IgD-negative memory B cell (primary cell): ENCODE measurements at regions not wholly inside any gene's neighbourhood (a gene's known extent, or its start where the extent isn't known, plus 50 kb on each side); places are given as distances from the start of the nearest gene placed in this dataset.

ENCODE experiments used
- H3K27ac Mint-ChIP-seq, 3 donors: one replicate each; pipeline ENCODE4 v1.8.0; 2020 to 2022; ENCODE audit warnings: mild to moderate bottlenecking in 3 of 3, mixed read lengths in 3 of 3, moderate library complexity in 1 of 3
- H3K27me3 Mint-ChIP-seq: one replicate; pipeline ENCODE4 v1.8.0; 2021; ENCODE audit warnings: mixed read lengths
- H3K36me3 Mint-ChIP-seq: one replicate; pipeline ENCODE4 v1.8.0; 2020; ENCODE audit warnings: mild to moderate bottlenecking, mixed read lengths
- H3K4me1 Mint-ChIP-seq, 3 donors: one replicate each; pipeline ENCODE4 v1.8.0; 2020 to 2022; ENCODE audit warnings: mixed read lengths in 3 of 3, mild to moderate bottlenecking in 1 of 3
- H3K4me3 Mint-ChIP-seq, 4 donors: one replicate each; pipeline ENCODE4 v1.8.0; 2020 to 2022; ENCODE audit warnings: mild to moderate bottlenecking in 4 of 4, mixed read lengths in 4 of 4, moderate library complexity in 3 of 4
- H3K9me3 Mint-ChIP-seq, 3 donors: one replicate each; pipeline ENCODE4 v1.8.0; 2020 to 2021; ENCODE audit warnings: mixed read lengths in 3 of 3, mild to moderate bottlenecking in 1 of 3

DNA sequence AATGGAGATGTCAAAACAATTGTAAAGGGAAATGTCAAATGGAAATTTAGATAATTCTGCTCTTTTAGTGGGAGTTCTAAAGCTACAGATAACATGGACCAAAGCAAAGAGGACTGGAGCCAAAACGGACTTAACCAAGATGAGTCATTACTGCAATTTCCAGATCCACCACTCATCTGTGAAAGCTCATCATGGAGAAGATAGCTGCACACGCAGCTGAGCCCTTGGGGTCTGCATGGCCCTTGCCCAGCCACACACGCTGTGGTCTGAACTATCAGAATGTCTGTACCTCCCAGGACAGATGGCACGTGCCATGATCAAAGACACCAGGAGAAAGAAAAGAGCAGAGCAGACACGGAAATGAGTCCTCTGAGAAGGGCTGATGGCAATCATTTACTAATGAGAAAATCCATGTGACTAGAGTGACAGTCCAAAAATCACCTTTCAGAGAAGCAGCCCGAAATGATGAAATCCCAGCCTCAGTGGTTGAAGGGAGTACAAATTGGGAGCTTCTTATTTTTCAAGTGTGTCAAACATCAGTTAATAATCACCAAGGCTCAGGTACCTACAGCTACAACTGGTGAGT, 177.9 kb upstream of the MGMT start:
- Mint-ChIP-seq H3K27me3 (peaks cover 2% of the 10 kb centered on the region), H3K9me3 (peaks cover 0 to 11% (median 2%) of the 10 kb centered on the region in 3 donors), H3K27ac (no peak overlapping the region), H3K36me3 (no peaks in the 10 kb centered on the region), H3K4me1 (no peaks in the 10 kb centered on the region), H3K4me3 (no peak overlapping the region)

GRCh38 chr10:129293991-129294700, 172.9 kb upstream of the MGMT start:
- Mint-ChIP-seq H3K27ac (no peak overlapping the region), H3K36me3 (no peaks in the 10 kb centered on the region), H3K9me3 (peaks cover 0 to 4% (median 2%) of the 10 kb centered on the region in 3 donors), H3K4me1 (no peaks in the 10 kb centered on the region), H3K27me3 (peaks cover 2% of the 10 kb centered on the region), H3K4me3 (no peak overlapping the region)

DNA sequence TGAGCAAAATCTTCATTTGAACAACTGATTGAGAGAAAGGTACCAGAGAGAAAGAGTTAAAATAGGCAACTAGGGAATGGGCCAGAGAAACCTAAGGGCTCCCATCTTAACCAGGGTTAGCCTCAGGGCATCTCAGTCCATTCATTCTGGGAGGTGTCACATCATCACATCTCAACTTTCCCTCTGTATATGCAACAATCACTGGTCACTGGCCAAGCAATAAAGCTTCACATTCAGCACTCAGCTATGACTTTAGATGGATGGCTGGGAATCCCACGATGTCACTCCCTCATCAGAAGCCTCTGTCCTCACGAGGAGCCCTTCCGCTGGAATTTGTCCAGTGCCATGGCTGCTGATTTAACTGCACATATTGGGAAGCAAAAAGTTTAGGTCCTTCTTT, 172.1 kb upstream of the MGMT start:
- Mint-ChIP-seq H3K4me3 (no peak overlapping the region), H3K27ac (no peak overlapping the region)

GRCh38 chr10:129305046-129305445, 162.0 kb upstream of the MGMT start:
- H3K4me3 Mint-ChIP-seq: no peak overlapping the region
- H3K36me3 Mint-ChIP-seq: no peaks in the 10 kb centered on the region
- no peaks in the 10 kb centered on the region for H3K4me1 Mint-ChIP-seq
- H3K27ac Mint-ChIP-seq: no peak overlapping the region
- H3K9me3 Mint-ChIP-seq: peaks cover 0 to 4% (median 1%) of the 10 kb centered on the region in 3 donors
- no peaks in the 10 kb centered on the region for H3K27me3 Mint-ChIP-seq

More for the DNA sequence above, 172.1 kb upstream of the MGMT start:
- Mint-ChIP-seq H3K36me3 (no peaks in the 10 kb centered on the region), H3K27me3 (peaks cover 2% of the 10 kb centered on the region), H3K9me3 (peaks cover 0 to 4% (median 4%) of the 10 kb centered on the region in 3 donors), H3K4me1 (no peaks in the 10 kb centered on the region)

GRCh38 chr10:129307141-129307540, 159.9 kb upstream of the MGMT start:
- H3K27ac Mint-ChIP-seq: no peak overlapping the region
- H3K36me3 Mint-ChIP-seq: no peaks in the 10 kb centered on the region
- peaks cover 1% of the 10 kb centered on the region for H3K27me3 Mint-ChIP-seq
- H3K9me3 Mint-ChIP-seq: no peaks in the 10 kb centered on the region
- H3K4me1 Mint-ChIP-seq: no peaks in the 10 kb centered on the region
- H3K4me3 Mint-ChIP-seq: no peak overlapping the region

GRCh38 chr10:129308953-129309564, 158.0 kb upstream of the MGMT start:
- Mint-ChIP-seq H3K27me3 (peaks cover 2% of the 10 kb centered on the region), H3K27ac (no peak overlapping the region), H3K9me3 (peaks cover 0 to 2% (median 0%) of the 10 kb centered on the region in 3 donors), H3K4me1 (no peaks in the 10 kb centered on the region), H3K4me3 (no peak overlapping the region), H3K36me3 (no peaks in the 10 kb centered on the region)

GRCh38 chr10:129309565-129309964, 157.5 kb upstream of the MGMT start:
- H3K27me3 Mint-ChIP-seq: peaks cover 2% of the 10 kb centered on the region
- no peak overlapping the region for H3K27ac Mint-ChIP-seq
- H3K36me3 Mint-ChIP-seq: no peaks in the 10 kb centered on the region
- H3K4me3 Mint-ChIP-seq: no peak overlapping the region
- peaks cover under 1 to 2% (median 1%) of the 10 kb centered on the region in 3 donors for H3K9me3 Mint-ChIP-seq
- no peaks in the 10 kb centered on the region for H3K4me1 Mint-ChIP-seq

DNA sequence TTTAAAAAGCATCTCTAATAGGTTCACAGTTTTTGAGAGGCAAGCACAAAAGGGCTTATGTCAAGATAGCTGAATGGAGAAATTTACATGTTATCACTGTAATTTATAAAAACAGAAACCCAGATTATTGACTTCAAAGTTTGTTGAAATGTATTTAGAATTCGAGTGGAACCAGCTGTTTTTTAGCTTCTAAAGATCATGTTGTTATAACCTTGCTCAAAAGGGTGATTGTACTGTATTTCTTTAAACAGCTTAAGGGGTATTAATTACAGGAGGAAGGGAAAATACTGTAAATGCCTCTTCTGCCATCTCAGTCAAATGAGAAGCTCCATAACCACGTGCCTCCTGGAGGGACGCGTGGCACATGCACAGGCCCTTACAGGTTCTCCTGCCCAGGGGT, 156.2 kb upstream of the MGMT start:
- Mint-ChIP-seq H3K4me1 (no peaks in the 10 kb centered on the region), H3K4me3 (no peak overlapping the region), H3K27me3 (peaks cover 2% of the 10 kb centered on the region), H3K9me3 (peaks cover 2 to 8% (median 7%) of the 10 kb centered on the region in 3 donors), H3K27ac (no peak overlapping the region), H3K36me3 (no peaks in the 10 kb centered on the region)

DNA sequence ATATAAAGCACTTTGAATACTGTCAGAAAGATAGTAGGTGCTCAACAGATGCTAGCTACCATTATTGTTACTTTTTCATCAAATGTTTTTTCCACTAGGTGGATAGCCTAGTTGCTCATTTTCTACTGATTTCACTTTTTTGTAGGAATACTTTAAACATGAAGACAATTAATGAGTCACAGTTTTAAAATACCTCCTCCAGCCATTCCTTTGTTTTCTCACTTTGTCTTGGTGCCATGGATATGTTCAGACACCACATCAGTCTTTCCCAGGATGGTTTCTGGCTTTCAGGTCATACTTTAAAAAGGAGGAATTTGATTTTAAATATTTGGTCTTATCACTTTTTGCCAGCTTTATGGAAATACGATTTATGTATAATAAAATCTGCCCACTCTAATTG, 147.1 kb upstream of the MGMT start:
- Mint-ChIP-seq H3K4me3 (no peak overlapping the region), H3K4me1 (no peaks in the 10 kb centered on the region), H3K36me3 (peaks cover 2% of the 10 kb centered on the region), H3K27ac (no peak overlapping the region), H3K9me3 (peaks cover 2 to 27% (median 8%) of the 10 kb centered on the region in 3 donors), H3K27me3 (no peaks in the 10 kb centered on the region)

GRCh38 chr10:129320340-129320739, 146.7 kb upstream of the MGMT start:
- no peak overlapping the region for H3K4me3 Mint-ChIP-seq
- peaks cover 2 to 25% (median 6%) of the 10 kb centered on the region in 3 donors for H3K9me3 Mint-ChIP-seq
- H3K36me3 Mint-ChIP-seq: peaks cover 2% of the 10 kb centered on the region
- no peaks in the 10 kb centered on the region for H3K27me3 Mint-ChIP-seq
- H3K4me1 Mint-ChIP-seq: no peaks in the 10 kb centered on the region
- no peak overlapping the region for H3K27ac Mint-ChIP-seq

- Mint-ChIP-seq H3K4me1 (no peaks in the 10 kb centered on the region), H3K27me3 (no peaks in the 10 kb centered on the region), H3K27ac (no peak overlapping the region), H3K36me3 (no peaks in the 10 kb centered on the region), H3K9me3 (peaks cover 2 to 19% (median 6%) of the 10 kb centered on the region in 3 donors), H3K4me3 (no peak overlapping the region)
Measured at GRCh38 chr10:129321727-129322126, 145.3 kb upstream of the MGMT start.

DNA sequence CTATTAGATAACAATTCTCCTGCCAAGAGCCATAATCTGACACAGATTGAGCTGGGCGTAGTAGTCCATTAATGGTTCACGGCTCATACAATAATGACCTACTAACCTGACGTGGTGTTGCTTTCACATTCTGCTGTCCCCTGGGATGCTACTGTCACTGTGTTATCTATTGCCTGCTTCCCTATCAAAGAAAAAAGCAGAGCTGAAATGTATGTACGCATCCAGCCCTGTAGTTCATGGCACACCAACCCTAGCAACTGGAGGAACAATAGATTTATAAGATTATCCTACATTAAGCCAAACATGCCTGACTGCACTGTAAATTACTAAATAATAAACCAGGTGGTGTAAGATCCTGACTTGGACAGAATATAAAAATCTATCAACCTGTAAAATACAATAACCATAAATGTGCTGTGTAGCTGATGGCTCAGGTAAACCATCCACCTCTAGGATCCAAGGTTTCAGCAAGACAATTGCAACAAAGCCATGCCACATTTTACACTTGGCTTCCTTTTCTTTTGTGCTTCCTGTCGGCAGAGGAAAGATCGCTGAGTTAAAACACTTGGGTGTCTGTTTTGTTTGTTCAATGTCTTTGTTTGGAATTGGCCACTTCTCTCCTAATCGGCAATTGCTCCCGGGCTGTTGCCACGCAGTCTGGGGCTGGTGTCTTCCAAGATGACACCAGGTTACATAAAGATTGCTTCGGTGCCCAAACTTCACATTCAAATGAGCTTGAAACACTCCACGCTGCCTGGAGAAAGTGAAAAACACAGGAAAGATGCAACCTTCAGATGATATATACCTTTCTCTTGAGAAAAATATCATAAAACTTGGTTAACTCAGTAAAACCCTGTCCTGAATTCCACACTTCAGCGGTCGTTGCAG, 143.9 kb upstream of the MGMT start:
- Mint-ChIP-seq H3K4me1 (peaks cover 0 to 2% (median 0%) of the 10 kb centered on the region in 3 donors), H3K27ac (no peak overlapping the region), H3K9me3 (peaks cover 2 to 15% (median 4%) of the 10 kb centered on the region in 3 donors), H3K36me3 (no peaks in the 10 kb centered on the region), H3K4me3 (no peak overlapping the region), H3K27me3 (no peaks in the 10 kb centered on the region)

DNA sequence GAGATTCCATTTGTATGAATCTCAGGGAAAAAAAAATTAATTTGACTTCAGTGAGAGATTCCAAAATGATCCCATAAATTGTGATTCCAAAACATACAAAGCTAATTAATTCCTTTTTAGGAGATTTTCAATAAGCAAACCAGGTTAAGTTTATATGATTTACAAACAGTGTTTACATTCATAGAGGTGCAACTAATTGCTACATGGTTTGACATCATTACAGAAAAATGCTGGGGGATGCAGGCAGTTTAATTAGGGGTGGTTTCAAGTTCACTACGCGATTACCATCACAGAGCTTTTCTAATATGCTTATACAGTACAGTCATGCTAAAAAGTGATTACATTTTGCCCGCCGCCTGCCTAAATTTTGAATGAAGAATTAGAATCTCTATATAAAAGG, 143.2 kb upstream of the MGMT start:
- H3K4me1 Mint-ChIP-seq: peaks cover 0 to 2% (median 0%) of the 10 kb centered on the region in 3 donors
- H3K36me3 Mint-ChIP-seq: no peaks in the 10 kb centered on the region
- H3K27ac Mint-ChIP-seq: no peak overlapping the region

GRCh38 chr10:129325893-129326292, 141.1 kb upstream of the MGMT start:
- Mint-ChIP-seq H3K27me3 (peaks cover 7% of the 10 kb centered on the region), H3K27ac (no peak overlapping the region), H3K4me3 (no peak overlapping the region), H3K9me3 (peaks cover 0 to 3% (median 0%) of the 10 kb centered on the region in 3 donors), H3K4me1 (peaks cover 0 to 2% (median 0%) of the 10 kb centered on the region in 3 donors), H3K36me3 (no peaks in the 10 kb centered on the region)

More for the DNA sequence above, 143.2 kb upstream of the MGMT start:
- Mint-ChIP-seq H3K4me3 (no peak overlapping the region), H3K9me3 (peaks cover 2 to 9% (median 4%) of the 10 kb centered on the region in 3 donors), H3K27me3 (no peaks in the 10 kb centered on the region)

DNA sequence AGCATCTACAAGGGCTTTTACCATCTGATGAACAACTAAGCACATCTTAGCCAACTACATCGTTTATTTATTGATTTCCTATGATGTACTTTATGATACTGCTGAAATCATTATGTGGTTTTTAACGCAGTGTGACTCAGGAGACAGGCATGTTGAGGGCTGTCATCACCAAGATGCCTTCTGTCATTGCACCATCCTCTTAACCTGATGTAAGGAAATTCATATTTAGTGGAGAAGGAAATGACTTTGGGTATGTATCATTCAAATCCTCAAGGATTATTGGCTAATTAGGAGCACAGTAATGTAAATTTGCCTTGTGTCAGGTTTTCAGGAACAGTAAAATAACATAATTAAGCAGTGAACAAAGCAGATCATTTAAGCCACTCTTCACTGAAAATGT, 138.5 kb upstream of the MGMT start:
- H3K4me3 Mint-ChIP-seq: no peak overlapping the region
- H3K4me1 Mint-ChIP-seq: peaks cover 0 to 2% (median 0%) of the 10 kb centered on the region in 3 donors
- peaks cover 0 to 4% (median 0%) of the 10 kb centered on the region in 3 donors for H3K9me3 Mint-ChIP-seq
- peaks cover 13% of the 10 kb centered on the region for H3K27me3 Mint-ChIP-seq
- H3K27ac Mint-ChIP-seq: no peak overlapping the region
- H3K36me3 Mint-ChIP-seq: no peaks in the 10 kb centered on the region
